Fibroblast of mammary gland (primary cell): ENCODE measurements at regions not wholly inside any gene's neighbourhood (a gene's known extent, or its start where the extent isn't known, plus 50 kb on each side); places are given as distances from the start of the nearest gene placed in this dataset.

Source experiments
- DNase-seq: peaks from one replicate; pipeline ENCODE4 v3.0.0-alpha.2; 2010; ENCODE audit warnings: low read depth
- H3K4me3 ChIP-seq: 2 replicates; pipeline ENCODE4 v1.5.1; 2011; ENCODE audit warnings: low read depth, mild to moderate bottlenecking, low read length, moderate library complexity; ENCODE audit not compliant: control insufficient read depth
- CTCF ChIP-seq: conservative IDR thresholded peaks from 2 replicates; pipeline ENCODE4 v1.5.1; 2011; ENCODE audit warnings: low read depth, low read length, inconsistent platforms; ENCODE audit not compliant: control insufficient read depth, insufficient read depth

DNA sequence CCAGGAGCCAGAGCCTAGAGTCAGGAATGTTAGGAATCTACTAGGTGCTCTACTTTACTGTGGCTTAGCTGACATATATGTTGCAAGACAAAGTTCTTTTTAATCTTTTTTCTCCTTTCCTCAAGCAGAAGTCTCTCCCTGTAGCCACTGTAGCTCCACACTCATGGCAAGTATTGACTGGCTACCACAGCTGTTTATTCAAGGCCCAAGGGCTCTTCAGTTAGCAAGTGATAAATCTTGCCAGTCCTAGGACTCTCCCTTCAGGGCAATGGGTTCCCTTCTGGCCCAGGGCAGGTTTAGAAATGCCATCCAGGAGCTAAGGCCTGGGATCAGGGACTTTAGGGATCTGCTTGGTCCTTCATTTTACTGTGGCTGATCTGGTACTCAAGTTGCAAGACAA, 82.0 kb upstream of the TNFRSF21 start:
- TF ChIP-seq CTCF: no peak
- no peak overlapping the region for H3K4me3 ChIP-seq
- no peak for DNase-seq

GRCh38 chr6:47392251-47392650, 82.5 kb upstream of the TNFRSF21 start:
- no peak for DNase-seq
- no peak for TF ChIP-seq CTCF

DNA sequence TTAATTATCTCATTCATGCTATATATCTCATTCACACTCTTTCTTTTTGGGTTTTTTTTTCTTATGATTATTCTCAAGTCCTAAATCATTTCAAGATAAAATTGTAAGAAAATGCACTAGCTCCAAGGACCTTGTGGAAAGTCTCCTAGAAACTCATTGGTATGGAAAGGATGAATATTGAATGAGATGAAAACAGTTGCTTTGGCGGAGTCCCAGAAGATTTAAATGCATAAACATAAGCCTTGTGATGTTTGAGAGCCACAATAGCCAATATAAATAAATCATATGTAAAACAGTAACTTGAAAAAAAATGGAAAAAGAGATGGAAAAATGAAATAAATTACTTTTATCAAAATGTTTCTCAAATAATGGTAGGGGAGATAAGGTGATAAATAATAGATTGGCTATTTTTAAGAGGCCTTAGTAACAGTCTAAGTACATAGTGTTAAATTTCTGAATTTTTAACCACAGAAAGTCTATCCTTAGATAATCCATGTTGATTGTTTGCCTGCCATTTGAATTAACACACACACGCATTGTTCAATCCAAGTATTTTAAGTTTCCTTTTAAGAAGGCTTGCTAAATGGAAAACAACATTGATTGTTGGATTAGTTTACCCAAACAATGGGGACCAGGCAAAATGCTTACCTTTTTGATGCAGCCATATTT, 81.1 kb upstream of the CD2AP start:
- no peak for TF ChIP-seq CTCF
- DNase-seq: no peak
- no peak overlapping the region for H3K4me3 ChIP-seq

More at GRCh38 chr6:47392251-47392650, 82.5 kb upstream of the TNFRSF21 start:
- no peak overlapping the region for H3K4me3 ChIP-seq

GRCh38 chr6:47400581-47400980, 77.0 kb upstream of the CD2AP start:
- H3K4me3 ChIP-seq: no peak overlapping the region
- TF ChIP-seq CTCF: no peak
- DNase-seq: no peak

- no peak for DNase-seq
- H3K4me3 ChIP-seq: no peak overlapping the region
- TF ChIP-seq CTCF: no peak
These were observed 75.5 kb upstream of the CD2AP start for GRCh38 chr6:47402081-47402480.

DNA sequence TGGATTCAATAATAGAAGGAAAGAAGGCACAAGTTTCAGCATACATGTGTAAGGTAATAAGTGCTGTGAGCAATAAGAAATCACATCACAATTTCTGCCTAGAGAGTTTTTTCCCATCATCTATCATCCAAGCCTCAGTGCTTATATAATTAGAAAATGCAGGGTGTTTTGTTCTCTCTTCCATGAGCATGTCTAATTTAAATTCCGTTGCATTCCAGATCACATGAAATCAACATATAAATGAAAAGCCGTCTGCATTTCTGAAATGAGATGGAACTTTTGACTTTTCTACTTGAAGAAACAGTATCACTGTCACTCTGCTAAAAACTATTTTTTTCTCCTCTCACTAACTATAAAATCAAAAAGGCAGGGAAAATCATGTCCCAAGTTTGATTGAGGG, 74.5 kb upstream of the CD2AP start:
- TF ChIP-seq CTCF: no peak
- no peak overlapping the region for H3K4me3 ChIP-seq
- no peak for DNase-seq

DNA sequence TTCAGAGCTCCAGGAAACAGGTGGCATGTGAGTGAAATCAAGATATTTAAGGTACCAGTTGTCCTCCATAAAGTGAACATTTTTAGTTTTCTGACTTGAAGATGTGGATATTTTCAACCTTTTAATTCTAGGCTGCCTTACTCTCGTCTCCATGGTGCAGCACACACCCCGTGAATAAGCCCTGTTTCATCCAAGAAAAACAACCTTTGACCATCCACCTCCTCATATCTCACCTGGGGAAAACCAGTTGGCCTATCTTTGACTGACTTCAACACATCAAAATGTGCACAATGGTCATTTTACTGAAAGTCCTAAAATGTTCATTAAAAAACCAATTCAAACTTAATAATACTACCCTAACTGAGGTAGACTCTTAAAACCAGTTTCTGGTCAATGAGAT, 73.8 kb upstream of the CD2AP start:
- DNase-seq: no peak
- TF ChIP-seq CTCF: no peak
- no peak overlapping the region for H3K4me3 ChIP-seq
